Gastrocnemius medialis (tissue), 4 donors: ENCODE measurements at regions not wholly inside any gene's neighbourhood (a gene's known extent, or its start where the extent isn't known, plus 50 kb on each side); places are given as distances from the start of the nearest gene placed in this dataset.

Source experiments
- ATAC-seq, 2 donors: fragments of 150-250 bp; one replicate each; pipeline ENCODE4 v1.9.1; 2016
- DNase-seq, 2 donors: peaks; one replicate each; pipeline ENCODE4 v3.0.0-alpha.2; 2019
- H3K27ac ChIP-seq, 4 donors: fragments of 200-600 bp; sonication (generic); 1 replicate in 1 of 4; 2 replicates in 3 of 4; pipeline ENCODE4 v1.5.1; 2016 to 2018; ENCODE audit warnings: mild to moderate bottlenecking in 2 of 4, moderate library complexity in 1 of 4
- H3K27me3 ChIP-seq, 3 donors: fragments of 200-600 bp; sonication (generic) in 2 of 3; 1 replicate in 1 of 3; 2 replicates in 2 of 3; pipeline versions ENCODE4 v1.5.1 to v1.6.0; 2016 to 2019; ENCODE audit warnings: mild to moderate bottlenecking in 1 of 3, moderate library complexity in 1 of 3
- H3K36me3 ChIP-seq, 2 donors: fragments of 200-600 bp; sonication (generic) in 1 of 2; one replicate each; pipeline ENCODE4 v1.5.1; 2017 to 2018
- H3K4me1 ChIP-seq, 2 donors: fragments of 200-600 bp; sonication (generic) in 1 of 2; one replicate each; pipeline ENCODE4 v1.5.1; 2016 to 2017; ENCODE audit warnings: mild to moderate bottlenecking in 2 of 2
- H3K4me3 ChIP-seq, 4 donors: fragments of 200-600 bp; sonication (generic) in 3 of 4; 1 replicate in 1 of 4; 2 replicates in 3 of 4; pipeline ENCODE4 v1.5.1; 2016 to 2019; ENCODE audit warnings: mild to moderate bottlenecking in 2 of 4
- H3K9me3 ChIP-seq, 3 donors: fragments of 200-600 bp; sonication (generic) in 2 of 3; 1 replicate in 1 of 3; 2 replicates in 2 of 3; pipeline ENCODE4 v1.5.1; 2016 to 2019
- CTCF ChIP-seq, 5 experiments: fragments of 450-650 bp in 3 of 5; fragments of 200-600 bp in 2 of 5; sonication (generic) in 2 of 5; IDR thresholded peaks in 4 of 5; conservative IDR thresholded peaks in 1 of 5; 1 replicate in 4 of 5; 2 replicates in 1 of 5; pipeline ENCODE4 v1.5.1; 2016 to 2019; ENCODE audit warnings: antibody characterized with exemption in 5 of 5, mild to moderate bottlenecking in 3 of 5, moderate library complexity in 3 of 5
- POLR2A ChIP-seq, 2 donors: fragments of 450-650 bp; IDR thresholded peaks; one replicate each; pipeline ENCODE4 v1.6.1; 2017; ENCODE audit warnings: antibody characterized with exemption in 2 of 2, mild to moderate bottlenecking in 2 of 2, moderate library complexity in 2 of 2
- in situ Hi-C, 4 donors: fragments of 200-750 bp; cut with MboI; loops; one replicate each; pipeline versions ENCODE4 v1.15.0 to v1.8.0; 2017; ENCODE audit warnings: low sequenced_read_pairs in 4 of 4
- intact Hi-C: fragments of 100-400 bp; cut with DNase I; formaldehyde crosslinking; loops from one replicate; pipeline ENCODE4 v1.15.1; 2023; ENCODE audit warnings: low total_unique reads

DNA sequence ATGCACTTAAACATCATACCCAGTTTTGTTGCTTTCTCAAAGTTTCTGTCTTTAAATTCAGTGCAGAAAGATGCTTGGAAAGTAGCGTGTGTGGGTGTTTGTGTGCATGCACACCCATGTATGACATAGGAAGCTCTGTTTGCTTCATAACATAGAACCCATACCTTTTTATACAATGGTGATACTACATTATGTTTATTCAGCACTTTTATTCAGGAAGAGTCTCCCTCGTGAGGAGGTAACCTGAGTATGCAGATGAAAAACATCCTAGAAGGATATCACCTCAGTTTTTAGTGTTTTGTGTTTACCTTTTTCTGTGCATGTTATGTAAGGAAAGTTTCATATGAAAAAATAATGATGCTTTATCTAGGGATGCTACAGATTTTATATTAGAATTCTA lies 111.2 kb downstream of the SST start:
- Histone ChIP-seq H3K27me3 (no peaks in the 10 kb centered on the region), H3K27ac (no peak overlapping the region), H3K36me3 (no peaks in the 10 kb centered on the region), H3K9me3 (no peaks in the 10 kb centered on the region), H3K4me3 (no peak overlapping the region), H3K4me1 (no peaks in the 10 kb centered on the region)
- DNase-seq (no peak), ATAC-seq (no peak)
- in situ Hi-C loops (no loop called here), intact Hi-C loops (no loop called here)
- TF ChIP-seq POLR2A (IDR thresholded peaks at IDR 0.05) = no peak
- no peak for TF ChIP-seq CTCF (IDR thresholded peaks at IDR 0.05 in 4 of 5, conservative IDR thresholded peaks at IDR 0.05 in 1 of 5)

- ATAC-seq = no peak
- no peaks in the 10 kb centered on the region for H3K9me3 ChIP-seq
- H3K4me3 ChIP-seq = no peak overlapping the region
- DNase-seq = no peak
- H3K4me1 ChIP-seq = no peaks in the 10 kb centered on the region
- in situ Hi-C loops = no loop called here
- H3K36me3 ChIP-seq = no peaks in the 10 kb centered on the region
- TF ChIP-seq CTCF (IDR thresholded peaks at IDR 0.05 in 4 of 5, conservative IDR thresholded peaks at IDR 0.05 in 1 of 5) (no peak), POLR2A (IDR thresholded peaks at IDR 0.05) (no peak)
- H3K27me3 ChIP-seq = no peaks in the 10 kb centered on the region
- no peak overlapping the region for H3K27ac ChIP-seq
- intact Hi-C loops = no loop called here
Observed at GRCh38 chr3:187551416-187551815, 118.8 kb downstream of the SST start.

DNA sequence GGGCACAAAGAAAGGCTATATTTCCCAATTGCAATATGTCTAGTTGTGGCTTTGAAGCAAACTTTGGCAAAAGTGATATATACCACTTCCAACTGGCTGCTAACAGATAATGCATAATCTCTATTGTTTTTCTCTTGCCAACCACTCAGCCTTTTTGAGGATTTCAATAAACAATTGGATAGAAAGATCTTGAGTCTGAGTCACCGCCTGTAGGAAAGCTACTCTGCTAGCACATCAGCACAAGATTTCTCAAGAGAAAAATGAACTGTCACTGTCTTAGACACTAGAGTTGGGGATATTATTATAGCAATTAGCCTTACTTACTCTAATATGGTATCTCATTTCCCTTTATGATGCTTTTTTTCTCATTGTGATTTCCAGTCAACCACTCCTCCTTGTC lies 119.7 kb downstream of the SST start:
- no peaks in the 10 kb centered on the region for H3K36me3 ChIP-seq
- H3K4me3 ChIP-seq = no peak overlapping the region
- no peak for DNase-seq
- no peaks in the 10 kb centered on the region for H3K27me3 ChIP-seq
- no peak for ATAC-seq
- intact Hi-C loops = no loop called here
- no peaks in the 10 kb centered on the region for H3K4me1 ChIP-seq
- H3K27ac ChIP-seq = no peak overlapping the region
- in situ Hi-C loops = no loop called here
- no peaks in the 10 kb centered on the region for H3K9me3 ChIP-seq
- TF ChIP-seq CTCF (IDR thresholded peaks at IDR 0.05 in 4 of 5, conservative IDR thresholded peaks at IDR 0.05 in 1 of 5) = no peak
- TF ChIP-seq POLR2A (IDR thresholded peaks at IDR 0.05) = no peak

DNA sequence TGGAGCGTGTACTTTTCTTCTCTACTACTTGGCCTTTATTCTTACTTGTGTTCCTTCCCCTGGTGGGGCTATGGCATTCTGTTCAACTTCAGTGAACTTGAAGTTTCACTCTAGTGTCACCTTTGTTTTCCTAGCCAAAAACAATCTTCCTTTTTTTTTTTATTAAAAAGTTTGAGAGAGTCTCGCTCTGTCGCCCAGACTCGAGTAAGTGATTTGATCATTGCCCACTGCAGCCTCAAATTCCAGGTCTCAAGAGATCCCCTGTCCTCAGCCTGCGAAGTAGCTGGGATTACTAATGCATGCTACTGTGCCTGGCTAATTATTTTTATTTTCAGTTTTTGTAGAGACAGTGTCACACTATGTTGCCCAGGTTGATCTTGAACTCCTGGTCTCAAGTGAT lies 124.8 kb downstream of the SST start:
- in situ Hi-C loops = no loop called here
- Histone ChIP-seq H3K36me3 (no peaks in the 10 kb centered on the region), H3K4me3 (no peak overlapping the region), H3K9me3 (no peaks in the 10 kb centered on the region), H3K27me3 (no peaks in the 10 kb centered on the region), H3K4me1 (no peaks in the 10 kb centered on the region), H3K27ac (no peak overlapping the region)
- intact Hi-C loops = no loop called here
- DNase-seq (no peak), ATAC-seq (no peak)
- TF ChIP-seq POLR2A (IDR thresholded peaks at IDR 0.05) = no peak
- TF ChIP-seq CTCF (IDR thresholded peaks at IDR 0.05 in 4 of 5, conservative IDR thresholded peaks at IDR 0.05 in 1 of 5) = no peak

DNA sequence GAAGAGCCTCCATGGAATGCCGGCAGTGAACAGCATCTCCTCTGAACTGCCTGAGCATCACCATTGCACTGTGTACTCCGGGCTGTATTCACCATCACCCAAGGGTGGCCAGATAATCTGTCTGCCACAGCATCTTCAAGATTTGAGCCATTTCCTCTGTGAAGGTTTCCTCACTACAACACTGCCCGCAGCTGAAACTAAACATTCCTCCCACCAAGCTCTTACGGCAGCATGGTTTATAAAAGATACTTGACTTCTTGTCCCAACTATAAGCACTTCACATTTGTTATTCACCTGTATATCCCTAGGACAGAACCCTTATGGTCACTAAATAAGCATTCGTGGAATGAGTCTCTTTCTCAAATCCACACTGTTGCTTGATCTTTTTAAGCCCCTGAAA lies 125.9 kb downstream of the SST start:
- TF ChIP-seq POLR2A (IDR thresholded peaks at IDR 0.05) (no peak), CTCF (IDR thresholded peaks at IDR 0.05 in 4 of 5, conservative IDR thresholded peaks at IDR 0.05 in 1 of 5) (no peak)
- Histone ChIP-seq H3K4me1 (no peaks in the 10 kb centered on the region), H3K9me3 (no peaks in the 10 kb centered on the region), H3K27ac (no peak overlapping the region), H3K36me3 (no peaks in the 10 kb centered on the region), H3K4me3 (no peak overlapping the region), H3K27me3 (no peaks in the 10 kb centered on the region)
- in situ Hi-C loops (no loop called here), intact Hi-C loops (no loop called here)
- DNase-seq = no peak
- ATAC-seq = no peak
